MM.1S (cell line): ENCODE measurements at regions not wholly inside any gene's neighbourhood (a gene's known extent, or its start where the extent isn't known, plus 50 kb on each side); places are given as distances from the start of the nearest gene placed in this dataset.

Experiments
- DNase-seq: peaks from one replicate; pipeline ENCODE4 v3.0.0-alpha.2; 2015
- H2AFZ ChIP-seq: fragments of 300-600 bp; sonication (generic); 2 replicates; pipeline ENCODE4 v1.6.0; 2016; ENCODE audit warnings: antibody characterized with exemption, low read length
- H3F3A ChIP-seq: fragments of 300-600 bp; sonication (generic); 2 replicates; pipeline ENCODE4 v1.6.1; 2016; ENCODE audit warnings: mild to moderate bottlenecking, antibody characterized with exemption, low read length, moderate library complexity, mixed read lengths; ENCODE audit not compliant: insufficient read depth
- H3K27ac ChIP-seq: fragments of 300-600 bp; sonication (generic); 2 replicates; pipeline ENCODE4 v1.5.1; 2016; ENCODE audit warnings: mild to moderate bottlenecking, low read length
- H3K27me3 ChIP-seq: fragments of 300-600 bp; sonication (generic); replicated peaks from 2 replicates; pipeline ENCODE4 v1.6.0; 2016; ENCODE audit warnings: low read length; ENCODE audit not compliant: insufficient read depth
- H3K36me3 ChIP-seq: fragments of 300-600 bp; sonication (generic); replicated peaks from 2 replicates; pipeline ENCODE4 v1.6.1; 2016; ENCODE audit warnings: mild to moderate bottlenecking, low read length, mixed read lengths; ENCODE audit not compliant: insufficient read depth
- H3K4me1 ChIP-seq: fragments of 300-600 bp; sonication (generic); 2 replicates; pipeline ENCODE4 v1.6.1; 2016; ENCODE audit warnings: low read length, mixed read lengths
- H3K4me2 ChIP-seq: fragments of 300-600 bp; sonication (generic); 2 replicates; pipeline ENCODE4 v1.6.0; 2016; ENCODE audit warnings: low read depth, low read length
- H3K4me3 ChIP-seq: fragments of 300-600 bp; sonication (generic); 2 replicates; pipeline ENCODE4 v1.5.1; 2016; ENCODE audit warnings: low read length, mixed read lengths
- H3K79me2 ChIP-seq: fragments of 300-600 bp; sonication (generic); 2 replicates; pipeline ENCODE4 v1.6.1; 2016; ENCODE audit warnings: mixed run types, low read length, mixed read lengths
- H3K9ac ChIP-seq: fragments of 300-600 bp; sonication (generic); 2 replicates; pipeline ENCODE4 v1.6.1; 2016; ENCODE audit warnings: low read length, mixed read lengths
- H3K9me2 ChIP-seq: fragments of 300-600 bp; sonication (generic); replicated peaks from 2 replicates; pipeline ENCODE4 v1.6.1; 2016; ENCODE audit warnings: mild to moderate bottlenecking, low read length, mixed read lengths; ENCODE audit not compliant: insufficient read depth
- H3K9me3 ChIP-seq: fragments of 300-600 bp; sonication (generic); replicated peaks from 2 replicates; pipeline ENCODE4 v1.6.1; 2016; ENCODE audit warnings: mild to moderate bottlenecking, low read length, mixed read lengths; ENCODE audit not compliant: insufficient read depth
- H4K20me1 ChIP-seq: fragments of 300-600 bp; sonication (generic); 2 replicates; pipeline ENCODE4 v1.6.1; 2016; ENCODE audit warnings: mild to moderate bottlenecking, low read length, moderate library complexity, mixed read lengths; ENCODE audit not compliant: insufficient read depth
- EZH2 ChIP-seq: fragments of 300-600 bp; sonication (generic); optimal IDR thresholded peaks from 2 replicates; pipeline ENCODE3; 2017; ENCODE audit warnings: low read depth, mild to moderate bottlenecking, antibody characterized with exemption, low read length, mixed read lengths
- EZH2phosphoT487 ChIP-seq: fragments of 300-600 bp; sonication (generic); IDR thresholded peaks from 2 replicates; pipeline ENCODE4 v1.6.1; 2018; ENCODE audit warnings: antibody characterized with exemption, low read length
- TF ChIP-seq, protein P1 (sequence below): fragments of 300-600 bp; sonication (generic); IDR thresholded peaks from 2 replicates; pipeline ENCODE4 v1.5.1; 2016; ENCODE audit warnings: antibody characterized with exemption, low read length, mixed read lengths

DNA sequence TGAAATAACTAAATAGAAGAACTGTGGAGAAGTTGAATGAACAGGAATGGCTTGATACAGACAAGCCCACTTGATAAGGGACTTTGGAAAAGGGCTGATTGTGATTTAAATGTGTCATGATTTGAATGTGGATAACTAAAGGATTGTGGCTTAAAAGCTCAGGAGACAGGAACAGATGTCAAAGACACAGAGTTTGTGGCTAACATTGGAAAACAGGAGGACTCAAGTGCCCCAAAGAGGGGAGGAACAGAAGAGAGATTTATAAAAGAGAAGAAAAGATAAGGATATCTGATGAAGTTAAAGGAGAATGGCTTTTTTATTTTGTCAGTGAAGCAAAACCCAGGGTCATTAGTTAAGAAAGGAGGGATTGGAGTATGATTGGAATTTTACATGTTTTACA, 124.2 kb upstream of the TRPM3 start:
- no peak overlapping the region for H3K9ac ChIP-seq
- no peak overlapping the region for H2AFZ ChIP-seq
- H3K4me2 ChIP-seq = no peak overlapping the region
- no peak for TF ChIP-seq EZH2
- TF ChIP-seq, protein P1, sequence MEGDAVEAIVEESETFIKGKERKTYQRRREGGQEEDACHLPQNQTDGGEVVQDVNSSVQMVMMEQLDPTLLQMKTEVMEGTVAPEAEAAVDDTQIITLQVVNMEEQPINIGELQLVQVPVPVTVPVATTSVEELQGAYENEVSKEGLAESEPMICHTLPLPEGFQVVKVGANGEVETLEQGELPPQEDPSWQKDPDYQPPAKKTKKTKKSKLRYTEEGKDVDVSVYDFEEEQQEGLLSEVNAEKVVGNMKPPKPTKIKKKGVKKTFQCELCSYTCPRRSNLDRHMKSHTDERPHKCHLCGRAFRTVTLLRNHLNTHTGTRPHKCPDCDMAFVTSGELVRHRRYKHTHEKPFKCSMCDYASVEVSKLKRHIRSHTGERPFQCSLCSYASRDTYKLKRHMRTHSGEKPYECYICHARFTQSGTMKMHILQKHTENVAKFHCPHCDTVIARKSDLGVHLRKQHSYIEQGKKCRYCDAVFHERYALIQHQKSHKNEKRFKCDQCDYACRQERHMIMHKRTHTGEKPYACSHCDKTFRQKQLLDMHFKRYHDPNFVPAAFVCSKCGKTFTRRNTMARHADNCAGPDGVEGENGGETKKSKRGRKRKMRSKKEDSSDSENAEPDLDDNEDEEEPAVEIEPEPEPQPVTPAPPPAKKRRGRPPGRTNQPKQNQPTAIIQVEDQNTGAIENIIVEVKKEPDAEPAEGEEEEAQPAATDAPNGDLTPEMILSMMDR = no peak
- TF ChIP-seq EZH2phosphoT487 = no peak
- H3K9me3 ChIP-seq = no peaks in the 10 kb centered on the region
- no peak overlapping the region for H3K4me3 ChIP-seq
- H3K4me1 ChIP-seq = no peaks in the 10 kb centered on the region
- H3K27me3 ChIP-seq = no peaks in the 10 kb centered on the region
- no peaks in the 10 kb centered on the region for H3K79me2 ChIP-seq
- H3K9me2 ChIP-seq = no peaks in the 10 kb centered on the region
- DNase-seq = no peak
- no peaks in the 10 kb centered on the region for H3K36me3 ChIP-seq
- no peaks in the 10 kb centered on the region for H4K20me1 ChIP-seq
- no peak overlapping the region for H3K27ac ChIP-seq
- no peaks in the 10 kb centered on the region for H3F3A ChIP-seq

DNA sequence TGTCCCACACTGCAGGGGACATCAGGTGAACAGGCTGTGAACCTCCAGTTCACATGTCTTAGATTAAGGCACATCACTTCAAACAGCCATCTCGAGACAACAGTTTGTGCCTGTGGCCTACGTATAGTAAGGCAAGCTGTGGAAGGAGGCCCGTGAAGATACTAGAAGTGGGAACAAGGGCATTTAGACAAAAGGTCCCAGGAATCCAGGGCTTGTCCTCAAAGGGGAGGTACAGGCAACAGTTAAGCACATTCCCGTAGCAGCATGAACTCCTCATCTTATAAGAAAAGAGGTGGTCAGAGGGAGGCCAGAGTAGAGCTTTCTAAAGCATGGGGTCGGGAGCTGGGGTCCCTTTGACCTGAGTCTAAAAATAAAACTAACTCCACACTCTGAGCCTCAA, 122.5 kb upstream of the TRPM3 start:
- TF ChIP-seq, protein P1 = no peak
- no peak for TF ChIP-seq EZH2
- TF ChIP-seq EZH2phosphoT487 = no peak
- no peaks in the 10 kb centered on the region; the same call in 1 of the 2 replicates for H3K36me3 ChIP-seq
- no peak overlapping the region for H3K9ac ChIP-seq
- H3K4me1 ChIP-seq = no peaks in the 10 kb centered on the region
- no peak overlapping the region for H3K4me2 ChIP-seq
- H4K20me1 ChIP-seq = no peaks in the 10 kb centered on the region
- no peak for DNase-seq
- no peaks in the 10 kb centered on the region for H3F3A ChIP-seq
- H2AFZ ChIP-seq = no peak overlapping the region
- no peaks in the 10 kb centered on the region for H3K79me2 ChIP-seq
- no peaks in the 10 kb centered on the region for H3K27me3 ChIP-seq
- H3K9me2 ChIP-seq = no peaks in the 10 kb centered on the region
- no peaks in the 10 kb centered on the region for H3K9me3 ChIP-seq
- H3K27ac ChIP-seq = no peak overlapping the region
- H3K4me3 ChIP-seq = no peak overlapping the region

DNA sequence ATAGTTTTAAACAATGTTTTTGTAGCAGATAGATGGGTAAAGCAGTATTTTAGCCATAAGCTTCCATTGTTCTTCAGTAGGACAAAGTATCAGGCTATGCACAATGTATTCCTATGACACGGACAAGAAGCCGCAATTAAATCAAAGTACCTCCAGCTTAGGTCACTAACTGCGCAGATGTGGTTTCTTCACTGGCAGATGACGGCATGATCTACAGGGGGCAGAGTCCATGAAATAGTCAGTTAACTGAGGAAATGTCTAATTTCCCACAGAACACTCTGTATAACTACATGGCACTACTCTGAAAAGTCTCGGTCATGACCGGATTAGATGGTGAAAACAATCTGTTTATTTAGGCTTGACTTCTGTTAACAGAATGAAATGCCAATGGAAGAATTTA, 120.7 kb upstream of the TRPM3 start:
- Histone ChIP-seq H3K36me3 (no peaks in the 10 kb centered on the region; the same call in 1 of the 2 replicates), H3K4me1 (no peaks in the 10 kb centered on the region), H3F3A (no peaks in the 10 kb centered on the region), H3K79me2 (no peaks in the 10 kb centered on the region), H3K9me2 (no peaks in the 10 kb centered on the region), H3K4me2 (no peak overlapping the region), H2AFZ (no peak overlapping the region), H3K27ac (no peak overlapping the region), H3K9me3 (no peaks in the 10 kb centered on the region), H4K20me1 (no peaks in the 10 kb centered on the region), H3K4me3 (no peak overlapping the region), H3K9ac (no peak overlapping the region), H3K27me3 (no peaks in the 10 kb centered on the region)
- DNase-seq = no peak
- TF ChIP-seq EZH2 = no peak
- no peak for TF ChIP-seq EZH2phosphoT487
- TF ChIP-seq, protein P1 = no peak
